Keratinocyte (primary cell): ENCODE measurements at regions not wholly inside any gene's neighbourhood (a gene's known extent, or its start where the extent isn't known, plus 50 kb on each side); places are given as distances from the start of the nearest gene placed in this dataset.

Experiments
- DNase-seq: peaks from one replicate; pipeline ENCODE4 v3.0.0-alpha.2; 2011; ENCODE audit warnings: low read depth, missing footprints, low spot score
- FAIRE-seq: peaks from 2 replicates; lab custom pipeline; 2011; peaks lifted over from hg19 to GRCh38; lab: Jason Lieb, UNC
- H2AFZ ChIP-seq: 2 replicates; pipeline ENCODE4 v1.6.0; 2012; ENCODE audit warnings: low read length, control low read depth, inconsistent platforms; ENCODE audit not compliant: control insufficient read depth
- H3K27ac ChIP-seq: 2 replicates; pipeline ENCODE4 v1.5.1; 2011; ENCODE audit warnings: low read length; ENCODE audit not compliant: control insufficient read depth, insufficient read depth
- H3K27me3 ChIP-seq: 3 replicates; pipeline ENCODE4 v1.6.0; 2011; ENCODE audit warnings: low read length; ENCODE audit not compliant: control insufficient read depth, insufficient read depth; ENCODE audit errors: extremely low read depth
- H3K36me3 ChIP-seq, 2 experiments: 2 replicates in 1 of 2; 3 replicates in 1 of 2; pipeline ENCODE4 v1.5.1; 2011; ENCODE audit warnings: low read length in 2 of 2, mild to moderate bottlenecking in 1 of 2; ENCODE audit not compliant: control insufficient read depth in 2 of 2, insufficient read depth in 2 of 2; ENCODE audit errors: extremely low read depth in 1 of 2
- H3K4me1 ChIP-seq: 3 replicates; pipeline ENCODE4 v1.5.1; 2011; ENCODE audit warnings: low read length; ENCODE audit not compliant: control insufficient read depth, insufficient read depth; ENCODE audit errors: extremely low read depth
- H3K4me2 ChIP-seq: 3 replicates; pipeline ENCODE4 v1.6.0; 2011; ENCODE audit warnings: low read depth, low read length; ENCODE audit not compliant: control insufficient read depth, insufficient read depth; ENCODE audit errors: extremely low read depth
- H3K4me3 ChIP-seq, 3 experiments: fragments of 200-600 bp in 1 of 3; sonication (generic) in 1 of 3; 2 replicates in 2 of 3; 3 replicates in 1 of 3; pipeline ENCODE4 v1.5.1; 2011 to 2016; ENCODE audit warnings: low read length in 3 of 3, mild to moderate bottlenecking in 3 of 3, control low read depth in 2 of 3, inconsistent platforms in 1 of 3, low read depth in 1 of 3, mixed read lengths in 1 of 3, mixed run types in 1 of 3, moderate library complexity in 1 of 3; ENCODE audit not compliant: control insufficient read depth in 2 of 3, insufficient read depth in 2 of 3; ENCODE audit errors: extremely low read depth in 1 of 3
- H3K79me2 ChIP-seq: 2 replicates; pipeline ENCODE4 v1.6.0; 2012; ENCODE audit warnings: low read length; ENCODE audit not compliant: control insufficient read depth, insufficient read depth
- H3K9ac ChIP-seq: 3 replicates; pipeline ENCODE4 v1.6.0; 2011; ENCODE audit warnings: low read length; ENCODE audit not compliant: control insufficient read depth, insufficient read depth; ENCODE audit errors: extremely low read depth
- H3K9me1 ChIP-seq: 3 replicates; pipeline ENCODE4 v1.6.0; 2011; ENCODE audit warnings: low read length; ENCODE audit not compliant: control insufficient read depth, insufficient read depth; ENCODE audit errors: extremely low read depth
- H3K9me3 ChIP-seq: 2 replicates; pipeline ENCODE4 v1.5.1; 2012; ENCODE audit warnings: low read depth, low read length; ENCODE audit not compliant: control insufficient read depth
- H4K20me1 ChIP-seq: 3 replicates; pipeline ENCODE4 v1.6.0; 2011; ENCODE audit warnings: low read length; ENCODE audit not compliant: control insufficient read depth, insufficient read depth; ENCODE audit errors: extremely low read depth
- EZH2 ChIP-seq: IDR thresholded peaks from one replicate; pipeline ENCODE4 v1.6.1; 2012; ENCODE audit warnings: inconsistent platforms, mild to moderate bottlenecking, low read length, moderate library complexity
- dilution Hi-C: fragments of 300-500 bp; cut with MboI; formaldehyde crosslinking; loops from one replicate; pipeline ENCODE4 v1.7.0; 2020; ENCODE audit warnings: low sequenced_read_pairs; ENCODE audit not compliant: extremely low pct_ligation_motif_present
- TF ChIP-seq, protein P1 (sequence below), 3 experiments: IDR thresholded peaks in 1 of 3; conservative IDR thresholded peaks in 1 of 3; optimal IDR thresholded peaks in 1 of 3; 2 replicates in 2 of 3; 3 replicates in 1 of 3; pipeline versions ENCODE3 to v1.5.1; 2011; ENCODE audit warnings: low read length in 3 of 3, mild to moderate bottlenecking in 3 of 3, moderate library complexity in 2 of 3, control low read depth in 1 of 3, inconsistent platforms in 1 of 3; ENCODE audit not compliant: insufficient read depth in 2 of 3; ENCODE audit errors: extremely low read depth in 1 of 3

DNA sequence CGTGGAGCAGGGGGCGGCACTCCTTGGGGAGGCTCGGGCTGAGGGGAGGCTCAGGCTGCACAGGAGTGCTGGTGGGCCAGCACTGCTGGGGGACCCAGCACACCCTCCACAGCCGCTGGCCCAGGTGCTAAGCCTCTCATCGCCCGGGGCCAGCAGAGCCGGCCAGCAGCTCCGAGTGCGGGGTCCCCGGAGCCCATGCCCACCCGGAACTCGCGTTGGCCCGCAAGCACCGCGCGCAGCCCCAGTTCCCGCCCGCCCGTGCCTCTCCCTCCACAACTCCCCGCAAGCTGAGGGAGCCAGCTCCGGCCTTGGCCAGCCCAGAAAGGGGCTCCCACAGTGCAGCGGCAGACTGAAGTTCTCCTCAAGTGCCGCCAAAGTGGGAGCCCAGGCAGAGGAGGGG, 2266.8 kb downstream of the LRRC4C start:
- no peak for FAIRE-seq
- no peaks in the 10 kb centered on the region for H3K27me3 ChIP-seq
- no peak overlapping the region for H3K4me2 ChIP-seq
- H3K79me2 ChIP-seq, result no peaks in the 10 kb centered on the region
- H3K4me3 ChIP-seq, result no peak overlapping the region
- dilution Hi-C loops, result no loop called here
- no peak for TF ChIP-seq EZH2
- TF ChIP-seq, protein P1, sequence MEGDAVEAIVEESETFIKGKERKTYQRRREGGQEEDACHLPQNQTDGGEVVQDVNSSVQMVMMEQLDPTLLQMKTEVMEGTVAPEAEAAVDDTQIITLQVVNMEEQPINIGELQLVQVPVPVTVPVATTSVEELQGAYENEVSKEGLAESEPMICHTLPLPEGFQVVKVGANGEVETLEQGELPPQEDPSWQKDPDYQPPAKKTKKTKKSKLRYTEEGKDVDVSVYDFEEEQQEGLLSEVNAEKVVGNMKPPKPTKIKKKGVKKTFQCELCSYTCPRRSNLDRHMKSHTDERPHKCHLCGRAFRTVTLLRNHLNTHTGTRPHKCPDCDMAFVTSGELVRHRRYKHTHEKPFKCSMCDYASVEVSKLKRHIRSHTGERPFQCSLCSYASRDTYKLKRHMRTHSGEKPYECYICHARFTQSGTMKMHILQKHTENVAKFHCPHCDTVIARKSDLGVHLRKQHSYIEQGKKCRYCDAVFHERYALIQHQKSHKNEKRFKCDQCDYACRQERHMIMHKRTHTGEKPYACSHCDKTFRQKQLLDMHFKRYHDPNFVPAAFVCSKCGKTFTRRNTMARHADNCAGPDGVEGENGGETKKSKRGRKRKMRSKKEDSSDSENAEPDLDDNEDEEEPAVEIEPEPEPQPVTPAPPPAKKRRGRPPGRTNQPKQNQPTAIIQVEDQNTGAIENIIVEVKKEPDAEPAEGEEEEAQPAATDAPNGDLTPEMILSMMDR (optimal IDR thresholded peaks at IDR 0.05 in 1 of 3, IDR thresholded peaks at IDR 0.05 in 1 of 3, conservative IDR thresholded peaks at IDR 0.05 in 1 of 3; ENCODE audit: extremely low read depth in 1 of 3, insufficient read depth in 2 of 3, low read length in 3 of 3), result no peak
- H3K9me1 ChIP-seq, result no peaks in the 10 kb centered on the region
- H3K9me3 ChIP-seq, result no peaks in the 10 kb centered on the region
- no peak for DNase-seq
- no peak overlapping the region for H3K27ac ChIP-seq
- no peak overlapping the region for H2AFZ ChIP-seq
- no peaks in the 10 kb centered on the region for H3K36me3 ChIP-seq
- H3K9ac ChIP-seq, result no peak overlapping the region
- H3K4me1 ChIP-seq, result no peaks in the 10 kb centered on the region
- no peaks in the 10 kb centered on the region for H4K20me1 ChIP-seq

DNA sequence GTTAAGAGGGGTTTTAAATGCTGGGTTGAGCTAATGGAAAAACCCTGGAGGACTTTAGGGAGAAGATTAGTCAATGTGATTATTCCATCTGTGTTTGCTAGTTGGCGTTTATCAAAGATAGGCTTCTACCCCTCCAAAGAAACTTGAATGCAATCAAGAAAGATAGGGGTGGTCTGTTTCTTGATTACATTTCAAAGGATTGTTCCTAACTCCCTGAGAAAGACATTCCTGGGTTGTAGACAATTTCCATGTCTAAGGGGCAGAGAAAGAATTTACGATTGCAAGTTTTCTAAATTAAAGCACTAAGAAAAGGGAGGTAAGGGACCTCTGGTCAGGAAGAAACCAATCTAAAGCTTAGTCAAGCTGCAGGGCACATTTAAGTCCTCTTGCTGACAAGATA, 2268.7 kb downstream of the LRRC4C start:
- no peak overlapping the region for H2AFZ ChIP-seq
- H3K27ac ChIP-seq, result no peak overlapping the region
- H3K4me3 ChIP-seq, result no peak overlapping the region
- TF ChIP-seq, protein P1 (optimal IDR thresholded peaks at IDR 0.05 in 1 of 3, IDR thresholded peaks at IDR 0.05 in 1 of 3, conservative IDR thresholded peaks at IDR 0.05 in 1 of 3; ENCODE audit: extremely low read depth in 1 of 3, insufficient read depth in 2 of 3, low read length in 3 of 3), result no peak
- no peak for TF ChIP-seq EZH2
- no peaks in the 10 kb centered on the region for H3K4me1 ChIP-seq
- no peak overlapping the region for H3K9ac ChIP-seq
- FAIRE-seq, result no peak
- no peaks in the 10 kb centered on the region for H3K79me2 ChIP-seq
- H3K4me2 ChIP-seq, result no peak overlapping the region
- dilution Hi-C loops, result no loop called here
- DNase-seq, result no peak
- H3K9me1 ChIP-seq, result no peaks in the 10 kb centered on the region
- no peaks in the 10 kb centered on the region for H4K20me1 ChIP-seq
- H3K9me3 ChIP-seq, result no peaks in the 10 kb centered on the region
- H3K27me3 ChIP-seq, result no peaks in the 10 kb centered on the region
- no peaks in the 10 kb centered on the region for H3K36me3 ChIP-seq
